K562 (cell line): ENCODE measurements at regions not wholly inside any gene's neighbourhood (a gene's known extent, or its start where the extent isn't known, plus 50 kb on each side); places are given as distances from the start of the nearest gene placed in this dataset.

Experiments used
- ATAC-seq: fragments of 200-7000 bp; cut with Tn5 transposase; 3 replicates; pipeline ENCODE4 v1.9.1; 2020; ENCODE audit warnings: moderate library complexity
- BruUV-seq: library from RNA; stranded (reverse); fragments of 400-500 nt; replicated peaks from 2 replicates; lab custom pipeline; 2021; lab: Mats Ljungman, UMichigan
- CTCF ChIA-PET: fragments of 300-600 bp; formaldehyde crosslinking; extraction: SDS; loops from one replicate; lab custom pipeline; 2021; ENCODE audit warnings: low intra/inter-chr PET ratio; lab: Yijun Ruan, JAX
- POLR2A ChIA-PET: fragments of 300-600, 350-650 bp; sonication (Branson Sonifier 250); formaldehyde crosslinking; extraction: SDS; loops from one replicate; lab custom pipeline; 2021; ENCODE audit warnings: antibody characterized with exemption, inconsistent platforms; lab: Yijun Ruan, JAX
- DNase-seq, 4 experiments: peaks; one replicate each; pipeline versions ENCODE4 v3.0.0 to v3.0.0-alpha.2; 2011 to 2018; ENCODE audit warnings: low spot score in 3 of 4, mixed read lengths in 3 of 4; ENCODE audit errors: extremely low read depth in 1 of 4
- FAIRE-seq: peaks from 2 replicates; lab custom pipeline; 2011; peaks lifted over from hg19 to GRCh38; lab: Jason Lieb, UNC
- H2AFZ ChIP-seq: 2 replicates; pipeline ENCODE4 v1.6.0; 2011; ENCODE audit warnings: low read depth, low read length, control low read depth, inconsistent platforms
- H3K27ac ChIP-seq: fragments of 200-600 bp; 3 replicates; pipeline ENCODE4 v1.8.0; 2011; ENCODE audit warnings: low read depth, mild to moderate bottlenecking, control low read depth, inconsistent platforms, low read length, moderate library complexity, mixed read lengths; ENCODE audit errors: extremely low read depth
- H3K27me3 ChIP-seq, 2 experiments: fragments of 300-600 bp in 1 of 2; 2 replicates in 1 of 2; 3 replicates in 1 of 2; pipeline versions ENCODE4 v1.6.0 to v1.8.0; 2011; ENCODE audit warnings: inconsistent platforms in 2 of 2, low read length in 2 of 2, mild to moderate bottlenecking in 1 of 2, mixed read lengths in 1 of 2, moderate library complexity in 1 of 2; ENCODE audit not compliant: control insufficient read depth in 2 of 2, insufficient read depth in 2 of 2
- H3K36me3 ChIP-seq: fragments of 300-600 bp; 3 replicates; pipeline ENCODE4 v1.8.0; 2011; ENCODE audit warnings: mild to moderate bottlenecking, low read length, inconsistent platforms; ENCODE audit not compliant: control insufficient read depth, insufficient read depth
- H3K4me1 ChIP-seq, 2 experiments: fragments of 200-600 bp in 1 of 2; replicated peaks in 1 of 2; 2 replicates in 1 of 2; 3 replicates in 1 of 2; pipeline versions ENCODE4 v1.5.1 to v1.8.0; 2011; ENCODE audit warnings: inconsistent platforms in 2 of 2, low read length in 2 of 2, mild to moderate bottlenecking in 1 of 2, mixed read lengths in 1 of 2, moderate library complexity in 1 of 2; ENCODE audit not compliant: control insufficient read depth in 2 of 2, insufficient read depth in 2 of 2
- H3K4me2 ChIP-seq: 2 replicates; pipeline ENCODE4 v1.6.1; 2011; ENCODE audit warnings: low read length, control low read depth, inconsistent platforms, mixed read lengths; ENCODE audit not compliant: insufficient read depth
- H3K4me3 ChIP-seq: fragments of 200-600 bp; sonication (generic), shearing (Covaris generic); 2 replicates; pipeline ENCODE4 v1.5.1; 2016; ENCODE audit warnings: control low read depth, inconsistent platforms
- H3K79me2 ChIP-seq: fragments of 200-600 bp; 3 replicates; pipeline ENCODE4 v1.8.0; 2011; ENCODE audit warnings: low read length, inconsistent platforms; ENCODE audit not compliant: control insufficient read depth, insufficient read depth
- H3K9ac ChIP-seq, 2 experiments: 2 replicates each; pipeline versions ENCODE4 v1.6.0 to v1.6.1; 2011; ENCODE audit warnings: low read depth in 2 of 2, low read length in 2 of 2, control low read depth in 1 of 2, inconsistent platforms in 1 of 2, mild to moderate bottlenecking in 1 of 2, mixed read lengths in 1 of 2; ENCODE audit not compliant: insufficient read depth in 1 of 2
- H3K9me1 ChIP-seq: one replicate; pipeline ENCODE4 v1.6.0; 2011; ENCODE audit warnings: inconsistent platforms, mild to moderate bottlenecking, low read length, moderate library complexity; ENCODE audit not compliant: control insufficient read depth, insufficient read depth
- H3K9me3 ChIP-seq: replicated peaks from 2 replicates; pipeline ENCODE4 v1.5.1; 2011; ENCODE audit warnings: low read depth, low read length, inconsistent platforms; ENCODE audit not compliant: control insufficient read depth, insufficient read depth
- H4K20me1 ChIP-seq: replicated peaks from 2 replicates; pipeline ENCODE4 v1.6.1; 2011; ENCODE audit warnings: low read length, inconsistent platforms, mixed read lengths; ENCODE audit not compliant: control insufficient read depth, insufficient read depth
- EWSR1 ChIP-seq: fragments of 450-650 bp; IDR thresholded peaks from 2 replicates; pipeline ENCODE4 v1.6.1; 2018; ENCODE audit warnings: borderline replicate concordance, mild to moderate bottlenecking, low read depth, moderate library complexity; ENCODE audit not compliant: partially characterized antibody
- FOSL1 ChIP-seq: fragments of 200-800 bp; sonication (Bioruptor generic); conservative IDR thresholded peaks from 2 replicates; pipeline ENCODE4 v1.6.1; 2016; ENCODE audit warnings: missing genetic modification characterization, missing compliant biosample characterization
- HNRNPLL ChIP-seq: fragments of 200-400 bp; formaldehyde crosslinking; IDR thresholded peaks from 2 replicates; pipeline ENCODE4 v1.6.1; 2017; ENCODE audit warnings: low read length, low read depth, mild to moderate bottlenecking; ENCODE audit not compliant: poor library complexity, severe bottlenecking
- JUND ChIP-seq, 2 experiments: IDR thresholded peaks; 2 replicates in 1 of 2; 3 replicates in 1 of 2; pipeline ENCODE4 v1.6.1; 2011; ENCODE audit warnings: borderline replicate concordance in 2 of 2, low read depth in 2 of 2, low read length in 2 of 2, improper control_type of control experiment in 1 of 2, missing biosample characterization in 1 of 2, missing genetic modification characterization in 1 of 2, missing genetic modification reagents in 1 of 2
- NR2C1 ChIP-seq, 2 experiments: fragments of 450-650 bp; IDR thresholded peaks; 2 replicates each; pipeline ENCODE4 v1.6.1; 2017; ENCODE audit warnings: mild to moderate bottlenecking in 2 of 2, antibody characterized with exemption in 1 of 2, inconsistent platforms in 1 of 2, missing compliant biosample characterization in 1 of 2, missing genetic modification characterization in 1 of 2
- NR2C2 ChIP-seq, 2 experiments: fragments of 200-800 bp in 1 of 2; sonication (Bioruptor generic) in 1 of 2; sonication (generic) in 1 of 2; formaldehyde crosslinking in 1 of 2; IDR thresholded peaks; 2 replicates each; pipeline versions ENCODE4 v1.6.1 to v1.8.0; 2016 to 2022; ENCODE audit warnings: mild to moderate bottlenecking in 1 of 2, missing compliant biosample characterization in 1 of 2, missing genetic modification characterization in 1 of 2, missing genetic modification reagents in 1 of 2
- POLR3A ChIP-seq: IDR thresholded peaks from 2 replicates; pipeline ENCODE4 v1.6.1; 2011; ENCODE audit warnings: borderline replicate concordance, mild to moderate bottlenecking, moderate library complexity; ENCODE audit not compliant: insufficient read length, insufficient read depth; ENCODE audit errors: extremely low read depth
- WGBS: fragments of 100-300 bp; shearing (Covaris generic); methylation state at CpG from one replicate; pipeline ENCODE4 v1.1.6; 2016; ENCODE audit warnings: low coverage, mixed read lengths; ENCODE audit not compliant: insufficient coverage; ENCODE audit errors: missing lambda C conversion rate; 5-methylcytosine and 5-hydroxymethylcytosine counted together
- in situ Hi-C: fragments of 300-500 bp; cut with MboI; formaldehyde crosslinking; loops from 4 replicates; pipeline ENCODE4 v1.15.0; 2018; ENCODE audit warnings: inconsistent platforms, mixed read lengths
- intact Hi-C: fragments of 100-400 bp; cut with micrococcal nuclease; formaldehyde crosslinking; loops from 2 replicates; pipeline ENCODE4 v1.14.2; 2022
- TF ChIP-seq, protein P1 (sequence below): fragments of 450-650 bp; IDR thresholded peaks from 2 replicates; pipeline ENCODE4 v1.6.1; 2016; ENCODE audit warnings: missing biosample characterization, missing genetic modification characterization

DNA sequence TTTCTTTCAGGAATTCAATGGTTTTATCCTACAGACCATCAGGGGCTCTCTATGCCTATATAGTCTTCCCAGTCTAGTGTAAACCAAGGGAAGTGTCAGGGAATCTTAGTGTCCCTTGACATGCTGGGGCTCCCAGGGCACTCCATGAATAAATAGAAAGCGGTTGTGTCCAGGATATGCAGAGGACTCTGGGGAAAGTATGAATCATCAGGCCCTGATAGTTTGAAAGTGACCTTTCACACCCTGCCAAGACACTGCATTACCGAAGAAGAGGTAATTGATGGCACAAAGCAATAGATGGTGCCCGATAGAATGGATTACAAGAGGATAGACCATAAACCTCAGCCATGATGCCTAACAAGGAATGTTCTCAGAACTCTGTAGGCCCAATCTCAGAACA is 163.3 kb upstream of the DAPK1 start:
- Histone ChIP-seq H2AFZ (no peak overlapping the region), H3K9me3 (no peaks in the 10 kb centered on the region; the same call in 1 of the 2 replicates), H3K27ac (no peak overlapping the region), H3K79me2 (no peaks in the 10 kb centered on the region), H3K36me3 (no peaks in the 10 kb centered on the region), H3K4me3 (no peak overlapping the region), H3K9me1 (no peaks in the 10 kb centered on the region), H3K4me1 (peaks cover 0 to 2% of the 10 kb centered on the region in 2 experiments; a peak in 2 of 5 replicates), H3K27me3 (no peaks in the 10 kb centered on the region), H3K4me2 (no peak overlapping the region), H3K9ac (no peak overlapping the region), H4K20me1 (no peaks in the 10 kb centered on the region)
- 17% methylated on average over 3 of the region's 3 CpGs for WGBS
- TF ChIP-seq, protein P1, sequence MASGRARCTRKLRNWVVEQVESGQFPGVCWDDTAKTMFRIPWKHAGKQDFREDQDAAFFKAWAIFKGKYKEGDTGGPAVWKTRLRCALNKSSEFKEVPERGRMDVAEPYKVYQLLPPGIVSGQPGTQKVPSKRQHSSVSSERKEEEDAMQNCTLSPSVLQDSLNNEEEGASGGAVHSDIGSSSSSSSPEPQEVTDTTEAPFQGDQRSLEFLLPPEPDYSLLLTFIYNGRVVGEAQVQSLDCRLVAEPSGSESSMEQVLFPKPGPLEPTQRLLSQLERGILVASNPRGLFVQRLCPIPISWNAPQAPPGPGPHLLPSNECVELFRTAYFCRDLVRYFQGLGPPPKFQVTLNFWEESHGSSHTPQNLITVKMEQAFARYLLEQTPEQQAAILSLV, result no peak
- TF ChIP-seq JUND (IDR thresholded peaks at IDR 0.05; ENCODE audit: borderline replicate concordance, low read depth, low read length) (peak; percentile 49; the same call in 1 of the 2 replicates), JUND (tag; IDR thresholded peaks at IDR 0.05; ENCODE audit: borderline replicate concordance, low read depth, low read length) (no peak), FOSL1 (peak; percentile 50; the same call in 1 of the 2 replicates), HNRNPLL (no peak), POLR3A (no peak), EWSR1 (no peak), NR2C2 (CRISPR knock-in tag; IDR thresholded peaks at IDR 0.05) (no peak), NR2C2 (tag; IDR thresholded peaks at IDR 0.05) (0 out of 2 replicates have a peak, but pooled peaks have one; percentile 17), NR2C1 (IDR thresholded peaks at IDR 0.05) (no peak), NR2C1 (tag; IDR thresholded peaks at IDR 0.05) (peak; percentile 54; the same call in 1 of the 2 replicates)
- in situ Hi-C loops, result loop anchor here (25.0 kb wide), 1 partner anchor 478 kb away; no protein-coding TSS in a partner anchor
- ChIA-PET CTCF (no interaction called here), POLR2A (no interaction called here)
- BruUV-seq, result no TSS peak
- intact Hi-C loops, result no loop called here
- ATAC-seq, result no peak
- FAIRE-seq, result no peak
- no peak for DNase-seq
